Sigmoid colon (tissue), 6 donors: ENCODE measurements at regions not wholly inside any gene's neighbourhood (a gene's known extent, or its start where the extent isn't known, plus 50 kb on each side); places are given as distances from the start of the nearest gene placed in this dataset.

Experiments used
- DNase-seq: peaks from one replicate; pipeline ENCODE4 v3.0.0-alpha.2; 2019
- H3K27ac ChIP-seq, 4 donors: fragments of 200-600 bp; sonication (generic); one replicate each; pipeline ENCODE4 v1.5.1; 2016 to 2019; ENCODE audit warnings: mild to moderate bottlenecking in 1 of 4
- H3K27me3 ChIP-seq, 3 donors: fragments of 200-600 bp; sonication (generic); one replicate each; pipeline ENCODE4 v1.5.1; 2019; ENCODE audit warnings: mild to moderate bottlenecking in 1 of 3
- H3K36me3 ChIP-seq, 4 donors: fragments of 200-600 bp; sonication (generic); one replicate each; pipeline ENCODE4 v1.5.1; 2016 to 2019
- H3K4me1 ChIP-seq, 4 donors: fragments of 200-600 bp; sonication (generic); one replicate each; pipeline ENCODE4 v1.5.1; 2017 to 2019
- H3K4me3 ChIP-seq, 4 donors: fragments of 200-600 bp; sonication (generic); one replicate each; pipeline ENCODE4 v1.5.1; 2017 to 2019; ENCODE audit warnings: mild to moderate bottlenecking in 2 of 4, moderate library complexity in 1 of 4
- H3K9me3 ChIP-seq, 4 donors: fragments of 200-600 bp in 3 of 4; sonication (generic) in 3 of 4; one replicate each; pipeline versions ENCODE4 v1.5.1 to v1.6.1; 2013 to 2019
- CTCF ChIP-seq, 4 experiments: fragments of 450-650 bp in 3 of 4; fragments of 200-600 bp in 1 of 4; IDR thresholded peaks; one replicate each; pipeline ENCODE4 v1.5.1; 2016 to 2019; ENCODE audit warnings: antibody characterized with exemption in 4 of 4, mild to moderate bottlenecking in 3 of 4, moderate library complexity in 2 of 4
- EP300 ChIP-seq, 4 donors: sonication (generic); formaldehyde crosslinking; IDR thresholded peaks; one replicate each; pipeline ENCODE4 v1.6.1; 2017; ENCODE audit warnings: antibody characterized with exemption in 4 of 4
- POLR2A ChIP-seq, 2 donors: fragments of 450-650 bp; IDR thresholded peaks; one replicate each; pipeline ENCODE4 v1.6.1; 2016; ENCODE audit warnings: antibody characterized with exemption in 2 of 2, mild to moderate bottlenecking in 2 of 2, moderate library complexity in 2 of 2
- POLR2AphosphoS5 ChIP-seq, 4 donors: sonication (generic); formaldehyde crosslinking; IDR thresholded peaks; one replicate each; pipeline ENCODE4 v1.6.1; 2017; ENCODE audit warnings: antibody characterized with exemption in 4 of 4
- WGBS, 2 donors: extraction: QIAGEN DNeasy Blood & Tissue Kit; methylation state at CpG; one replicate each; pipeline ENCODE4 v1.1.7; 2013; 5-methylcytosine and 5-hydroxymethylcytosine counted together
- intact Hi-C: fragments of 100-400 bp; cut with DNase I; formaldehyde crosslinking; loops from one replicate; pipeline ENCODE4 v1.15.1; 2023
- donor health status: healthy with polysubstance abuse.
- donor health status: healthy.

- TF ChIP-seq EP300 (IDR thresholded peaks at IDR 0.05) = no peak
- WGBS, 2 donors = 70 to 80% methylated on average over 3 of the region's 3 CpGs
- intact Hi-C loops = no loop called here
Observed at GRCh38 chr11:112685111-112685510, 276.1 kb upstream of the NCAM1 start.

DNA sequence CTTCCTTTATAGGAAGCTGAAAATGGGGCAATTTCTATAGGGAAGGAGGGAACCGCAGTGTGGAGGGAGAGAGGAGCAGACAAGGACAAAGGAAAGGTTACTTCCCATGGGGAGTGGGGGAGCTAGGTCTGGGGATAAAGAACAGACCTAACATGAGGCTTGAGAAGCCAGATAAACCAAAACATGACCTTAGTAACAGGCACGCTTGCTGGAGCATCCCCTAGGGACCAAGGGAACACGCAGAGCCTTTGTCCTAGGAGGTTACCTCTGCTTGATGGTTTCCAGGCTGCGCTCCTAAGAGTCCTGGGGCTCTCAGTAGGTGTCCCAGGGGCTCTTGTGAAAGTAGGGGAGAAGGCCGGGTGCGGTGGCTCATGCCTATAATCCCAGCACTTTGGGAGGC is 271.4 kb upstream of the NCAM1 start:
- WGBS, 2 donors = 84 to 90% methylated on average over 6 of the region's 6 CpGs
- intact Hi-C loops = no loop called here
- Histone ChIP-seq H3K4me1 (no peaks in the 10 kb centered on the region), H3K9me3 (no peaks in the 10 kb centered on the region), H3K27ac (no peak overlapping the region), H3K27me3 (no peaks in the 10 kb centered on the region), H3K36me3 (no peaks in the 10 kb centered on the region), H3K4me3 (no peak overlapping the region)
- TF ChIP-seq POLR2A (IDR thresholded peaks at IDR 0.05) (no peak), POLR2AphosphoS5 (IDR thresholded peaks at IDR 0.05) (no peak), EP300 (IDR thresholded peaks at IDR 0.05) (no peak), CTCF (IDR thresholded peaks at IDR 0.05) (no peak)
- no peak for DNase-seq

More at GRCh38 chr11:112685111-112685510, 276.1 kb upstream of the NCAM1 start:
- Histone ChIP-seq H3K36me3 (no peaks in the 10 kb centered on the region), H3K27me3 (no peaks in the 10 kb centered on the region), H3K9me3 (peaks cover 0 to 4% (median 1%) of the 10 kb centered on the region in 4 donors), H3K27ac (no peak overlapping the region), H3K4me3 (no peak overlapping the region), H3K4me1 (no peaks in the 10 kb centered on the region)
- DNase-seq = no peak

GRCh38 chr11:112693781-112694180 is 267.4 kb upstream of the NCAM1 start:
- H3K27ac ChIP-seq = no peak overlapping the region
- 82 to 83% methylated on average over 2 of the region's 2 CpGs for WGBS, 2 donors

DNA sequence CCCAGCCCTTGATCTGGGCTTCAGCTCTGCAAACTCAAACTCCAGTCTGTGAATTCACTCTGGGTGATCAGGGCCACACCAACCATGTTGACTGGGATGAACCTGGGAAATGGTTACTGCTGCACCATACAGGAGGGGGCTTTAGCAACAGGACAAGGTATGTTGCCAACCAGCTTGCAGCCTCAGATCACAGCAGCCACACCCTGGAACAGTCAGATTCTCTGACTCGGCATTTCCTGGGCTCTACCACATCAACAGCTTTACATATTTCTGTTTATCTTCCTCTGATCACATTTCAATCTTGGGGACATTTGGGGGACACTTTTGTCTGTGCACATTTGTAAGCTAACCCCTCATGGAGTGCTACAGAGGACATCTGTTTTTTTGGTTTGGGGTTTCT is 267.0 kb upstream of the NCAM1 start:
- H3K4me1 ChIP-seq = peaks cover 0 to 11% (median 9%) of the 10 kb centered on the region in 4 donors
- WGBS, 2 donors = 34 to 66% methylated on average over 1 of the region's 1 CpG
- no peaks in the 10 kb centered on the region for H3K27me3 ChIP-seq
- intact Hi-C loops = no loop called here
- TF ChIP-seq POLR2AphosphoS5 (IDR thresholded peaks at IDR 0.05) = no peak
- no peak for TF ChIP-seq POLR2A (IDR thresholded peaks at IDR 0.05)
- TF ChIP-seq CTCF (IDR thresholded peaks at IDR 0.05) = no peak
- no peak for TF ChIP-seq EP300 (IDR thresholded peaks at IDR 0.05)
- H3K4me3 ChIP-seq = no peak overlapping the region
- H3K9me3 ChIP-seq = no peaks in the 10 kb centered on the region
- no peaks in the 10 kb centered on the region for H3K36me3 ChIP-seq
- DNase-seq = no peak
- no peak overlapping the region for H3K27ac ChIP-seq

More at GRCh38 chr11:112693781-112694180, 267.4 kb upstream of the NCAM1 start:
- H3K4me1 ChIP-seq = peaks cover 0 to 11% (median 9%) of the 10 kb centered on the region in 4 donors
- DNase-seq = no peak
- no peak overlapping the region for H3K4me3 ChIP-seq
- H3K27me3 ChIP-seq = no peaks in the 10 kb centered on the region
- no peaks in the 10 kb centered on the region for H3K9me3 ChIP-seq
- intact Hi-C loops = no loop called here
- no peak for TF ChIP-seq EP300 (IDR thresholded peaks at IDR 0.05)
- no peak for TF ChIP-seq POLR2AphosphoS5 (IDR thresholded peaks at IDR 0.05)
- TF ChIP-seq CTCF (IDR thresholded peaks at IDR 0.05) = no peak
- no peak for TF ChIP-seq POLR2A (IDR thresholded peaks at IDR 0.05)
- H3K36me3 ChIP-seq = no peaks in the 10 kb centered on the region

DNA sequence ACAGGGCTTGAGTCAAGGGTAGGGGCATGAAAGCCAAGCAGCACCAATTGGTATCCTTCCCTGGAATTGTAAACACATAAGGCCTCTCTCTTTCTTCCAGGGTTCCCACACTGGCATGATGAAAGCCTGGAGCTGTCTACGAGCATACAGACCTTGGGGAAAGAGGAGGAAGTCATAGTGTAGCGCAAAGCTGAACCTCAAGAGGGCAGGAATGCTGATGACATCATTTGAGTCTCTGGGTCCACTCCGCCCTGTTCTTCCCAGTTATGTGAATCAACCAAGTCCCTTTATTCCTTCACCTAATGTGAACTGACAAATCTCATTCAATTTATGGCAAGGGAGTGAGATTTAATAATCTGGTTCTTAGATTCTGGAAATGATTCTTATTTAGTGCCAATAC is 266.4 kb upstream of the NCAM1 start:
- H3K4me3 ChIP-seq = no peak overlapping the region
- H3K27ac ChIP-seq = no peak overlapping the region
- peaks cover 0 to 11% (median 9%) of the 10 kb centered on the region in 4 donors for H3K4me1 ChIP-seq
- no peaks in the 10 kb centered on the region for H3K36me3 ChIP-seq
- H3K9me3 ChIP-seq = no peaks in the 10 kb centered on the region
- 63 to 75% methylated on average over 3 of the region's 3 CpGs for whole genome bisulfite sequencing, 2 donors
- H3K27me3 ChIP-seq = no peaks in the 10 kb centered on the region
- no peak for TF ChIP-seq EP300 (IDR thresholded peaks at IDR 0.05)
- TF ChIP-seq POLR2A (IDR thresholded peaks at IDR 0.05) = no peak
- TF ChIP-seq CTCF (IDR thresholded peaks at IDR 0.05) = no peak
- no peak for TF ChIP-seq POLR2AphosphoS5 (IDR thresholded peaks at IDR 0.05)
- DNase-seq = no peak
- intact Hi-C loops = no loop called here
